ENCODE measurements at regions not wholly inside any gene's neighbourhood (a gene's known extent, or its start where the extent isn't known, plus 50 kb on each side); places are given as distances from the start of the nearest gene placed in this dataset.

- DNase-seq (ENCODE audit: low spot score) (no peak), FAIRE-seq (no peak)
These were observed 737.4 kb downstream of the BRD1 start for GRCh38 chr22:49090061-49090852.

- no peak for FAIRE-seq
These were observed 738.6 kb downstream of the BRD1 start for GRCh38 chr22:49088801-49089791.

GRCh38 chr22:49087716-49088601, 739.7 kb downstream of the BRD1 start:
- DNase-seq (ENCODE audit: low spot score), result no peak
- no peak for FAIRE-seq

More at GRCh38 chr22:49088801-49089791, 738.6 kb downstream of the BRD1 start:
- DNase-seq (ENCODE audit: low spot score), result no peak

- no peak for FAIRE-seq
- no peak for DNase-seq (ENCODE audit: low spot score)
These were observed 740.5 kb downstream of the BRD1 start for GRCh38 chr22:49087198-49087597.

GRCh38 chr22:49086606-49087157, 741.0 kb downstream of the BRD1 start:
- no peak for FAIRE-seq
- no peak for DNase-seq (ENCODE audit: low spot score)

GRCh38 chr22:49086181-49086580, 741.5 kb downstream of the BRD1 start:
- DNase-seq (ENCODE audit: low spot score) (no peak), FAIRE-seq (no peak)

- FAIRE-seq, result no peak
- no peak for DNase-seq (ENCODE audit: low spot score)
These were observed 743.5 kb downstream of the BRD1 start for GRCh38 chr22:49084206-49084605.

- FAIRE-seq (no peak), DNase-seq (ENCODE audit: low spot score) (no peak)
These were observed 744.1 kb downstream of the BRD1 start for GRCh38 chr22:49083607-49084006.

GRCh38 chr22:49082451-49082850, 745.2 kb downstream of the BRD1 start:
- DNase-seq (ENCODE audit: low spot score), result no peak
- no peak for FAIRE-seq

GRCh38 chr22:49081926-49082325, 745.7 kb downstream of the BRD1 start:
- FAIRE-seq (no peak), DNase-seq (ENCODE audit: low spot score) (no peak)

GRCh38 chr22:49081261-49081666, 746.4 kb downstream of the BRD1 start:
- FAIRE-seq, result no peak
- DNase-seq (ENCODE audit: low spot score), result no peak

- no peak for FAIRE-seq
- no peak for DNase-seq (ENCODE audit: low spot score)
These were observed 747.0 kb downstream of the BRD1 start for GRCh38 chr22:49080631-49081030.

GRCh38 chr22:49079743-49080500, 747.8 kb downstream of the BRD1 start:
- DNase-seq (ENCODE audit: low spot score) (no peak), FAIRE-seq (no peak)

- FAIRE-seq (no peak), DNase-seq (ENCODE audit: low spot score) (no peak)
These were observed 748.5 kb downstream of the BRD1 start for GRCh38 chr22:49079027-49079725.

- FAIRE-seq, result no peak
- no peak for DNase-seq (ENCODE audit: low spot score)
These were observed 749.5 kb downstream of the BRD1 start for GRCh38 chr22:49078076-49078710.

GRCh38 chr22:49077586-49077985, 750.1 kb downstream of the BRD1 start:
- FAIRE-seq (no peak), DNase-seq (ENCODE audit: low spot score) (no peak)

GRCh38 chr22:49077036-49077393, 750.7 kb downstream of the BRD1 start:
- FAIRE-seq, result no peak

GRCh38 chr22:49076300-49077035, 751.2 kb downstream of the BRD1 start:
- DNase-seq (ENCODE audit: low spot score), result no peak
- FAIRE-seq, result no peak

More at GRCh38 chr22:49077036-49077393, 750.7 kb downstream of the BRD1 start:
- no peak for DNase-seq (ENCODE audit: low spot score)
